Naive thymus-derived CD4-positive, alpha-beta T cell (primary cell): ENCODE measurements at regions not wholly inside any gene's neighbourhood (a gene's known extent, or its start where the extent isn't known, plus 50 kb on each side); places are given as distances from the start of the nearest gene placed in this dataset.
A peak's percentile ranks its signal among the peaks of the same experiment; 100 is the strongest.

ENCODE experiments used
- ATAC-seq: fragments of 150-1000 bp; cut with Tn5 transposase; 2 replicates; pipeline ENCODE4 v1.10.0; 2021; ENCODE audit warnings: mild to moderate bottlenecking, moderate library complexity
- CTCF ChIA-PET: fragments of 350-600 bp; sonication (Branson Sonifier 250); formaldehyde crosslinking; loops from one replicate; lab custom pipeline; 2021; ENCODE audit warnings: antibody characterized with exemption; lab: Charles Lee
- POLR2A ChIA-PET: fragments of 350-600 bp; sonication (Branson Sonifier 250); formaldehyde crosslinking; loops from one replicate; lab custom pipeline; 2021; ENCODE audit warnings: antibody characterized with exemption, inconsistent platforms; lab: Charles Lee
- DNase-seq, 9 donors: peaks; one replicate each; pipeline versions ENCODE4 v3.0.0 to v3.0.0-alpha.2; 2020 to 2022; ENCODE audit warnings: mixed read lengths in 1 of 9
- H3K27ac ChIP-seq: one replicate; pipeline ENCODE4 v1.7.0; 2013; ENCODE audit warnings: mild to moderate bottlenecking, low read depth, low read length, moderate library complexity
- H3K27me3 ChIP-seq, 2 donors: one replicate each; pipeline ENCODE4 v1.7.0; 2013; ENCODE audit warnings: low read length in 2 of 2, mild to moderate bottlenecking in 2 of 2, moderate library complexity in 2 of 2; ENCODE audit not compliant: control insufficient read depth in 2 of 2, insufficient read depth in 2 of 2
- H3K36me3 ChIP-seq, 3 experiments: 1 replicate in 2 of 3; 2 replicates in 1 of 3; pipeline ENCODE4 v1.7.0; 2013; ENCODE audit warnings: low read length in 3 of 3, mild to moderate bottlenecking in 3 of 3, moderate library complexity in 1 of 3; ENCODE audit not compliant: insufficient read depth in 3 of 3, control insufficient read depth in 2 of 3
- H3K4me1 ChIP-seq, 2 donors: one replicate each; pipeline ENCODE4 v1.7.0; 2013; ENCODE audit warnings: low read length in 2 of 2, mild to moderate bottlenecking in 2 of 2, moderate library complexity in 1 of 2; ENCODE audit not compliant: control insufficient read depth in 2 of 2, insufficient read depth in 2 of 2
- H3K4me3 ChIP-seq: 2 replicates; pipeline ENCODE4 v1.7.0; 2013; ENCODE audit warnings: mild to moderate bottlenecking, low read length
- H3K9me3 ChIP-seq, 3 experiments: 1 replicate in 2 of 3; 2 replicates in 1 of 3; pipeline ENCODE4 v1.7.0; 2013; ENCODE audit warnings: low read length in 3 of 3; ENCODE audit not compliant: control insufficient read depth in 2 of 3
- H3K27ac Mint-ChIP-seq, 9 donors: one replicate each; pipeline ENCODE4 v1.8.0; 2020 to 2022; ENCODE audit warnings: mixed read lengths in 9 of 9, mild to moderate bottlenecking in 8 of 9, moderate library complexity in 5 of 9, inconsistent platforms in 2 of 9
- H3K27me3 Mint-ChIP-seq, 5 donors: one replicate each; pipeline ENCODE4 v1.8.0; 2021 to 2022; ENCODE audit warnings: mixed read lengths in 5 of 5, mild to moderate bottlenecking in 1 of 5
- H3K36me3 Mint-ChIP-seq, 5 donors: one replicate each; pipeline ENCODE4 v1.8.0; 2020 to 2022; ENCODE audit warnings: mixed read lengths in 5 of 5, mild to moderate bottlenecking in 3 of 5, inconsistent platforms in 1 of 5
- H3K4me1 Mint-ChIP-seq, 7 donors: one replicate each; pipeline ENCODE4 v1.8.0; 2020 to 2022; ENCODE audit warnings: mixed read lengths in 7 of 7, mild to moderate bottlenecking in 3 of 7, inconsistent platforms in 1 of 7
- H3K4me3 Mint-ChIP-seq, 10 donors: one replicate each; pipeline ENCODE4 v1.8.0; 2020 to 2022; ENCODE audit warnings: mild to moderate bottlenecking in 10 of 10, mixed read lengths in 10 of 10, moderate library complexity in 6 of 10, inconsistent platforms in 2 of 10
- H3K9me3 Mint-ChIP-seq, 11 donors: one replicate each; pipeline ENCODE4 v1.8.0; 2020 to 2022; ENCODE audit warnings: mixed read lengths in 11 of 11, mild to moderate bottlenecking in 4 of 11, inconsistent platforms in 1 of 11, moderate library complexity in 1 of 11
- intact Hi-C, 2 donors: fragments of 100-400 bp; cut with micrococcal nuclease; formaldehyde crosslinking; loops; one replicate each; pipeline ENCODE4 v1.15.1; 2023

GRCh38 chr7:156095908-156096539 lies 283.8 kb upstream of the SHH start:
- peaks cover 0 to 3% (median 0%) of the 10 kb centered on the region in 11 donors for H3K9me3 Mint-ChIP-seq
- CTCF ChIA-PET, result no interaction called here
- peak overlapping the region in 9 of 10 donors; percentile 42 to 79 (median 66) for H3K4me3 Mint-ChIP-seq
- Histone ChIP-seq H3K9me3 (no peaks in the 10 kb centered on the region), H3K27ac (no peak overlapping the region), H3K4me3 (no peak overlapping the region), H3K27me3 (no peaks in the 10 kb centered on the region), H3K4me1 (peaks cover 0 to 26% of the 10 kb centered on the region in 2 donors), H3K36me3 (no peaks in the 10 kb centered on the region)
- peaks cover 0 to 4% (median 0%) of the 10 kb centered on the region in 5 donors for H3K27me3 Mint-ChIP-seq
- DNase-seq (peak in 6 of 9 donors; percentile 10 to 46 (median 26)), ATAC-seq (no peak)
- H3K4me1 Mint-ChIP-seq, result peaks cover 0 to 44% (median 22%) of the 10 kb centered on the region in 7 donors
- intact Hi-C loops, result loop anchor here in 1 of 2 donors (1.0 to 2.0 kb wide), 2 partner anchors 55 to 99 kb away; no protein-coding TSS in a partner anchor
- no peaks in the 10 kb centered on the region for H3K36me3 Mint-ChIP-seq
- POLR2A ChIA-PET, result interaction anchor here (0.6 kb wide), 1 partner anchor 30 kb away, joined by 3 read pairs; no protein-coding TSS in a partner anchor
- peak overlapping the region in 7 of 9 donors; percentile 63 to 89 (median 81) for H3K27ac Mint-ChIP-seq

GRCh38 chr7:156094350-156095146 lies 282.3 kb upstream of the SHH start:
- no peaks in the 10 kb centered on the region for H3K27me3 ChIP-seq
- intact Hi-C loops, result no loop called here
- ChIA-PET CTCF (no interaction called here), POLR2A (no interaction called here)
- peak overlapping the region in 1 of 9 donors; percentile 38 for H3K27ac Mint-ChIP-seq
- H3K27me3 Mint-ChIP-seq, result peaks cover 0 to 4% (median 0%) of the 10 kb centered on the region in 5 donors
- DNase-seq (no peak), ATAC-seq (no peak)
- no peak overlapping the region for H3K27ac ChIP-seq
- no peaks in the 10 kb centered on the region for H3K9me3 ChIP-seq
- H3K4me3 ChIP-seq, result no peak overlapping the region
- no peaks in the 10 kb centered on the region for H3K36me3 ChIP-seq
- no peaks in the 10 kb centered on the region for H3K36me3 Mint-ChIP-seq
- peaks cover 0 to 44% (median 22%) of the 10 kb centered on the region in 7 donors for H3K4me1 Mint-ChIP-seq
- H3K4me1 ChIP-seq, result peaks cover 0 to 26% of the 10 kb centered on the region in 2 donors
- H3K9me3 Mint-ChIP-seq, result peaks cover 0 to 3% (median 0%) of the 10 kb centered on the region in 11 donors
- no peak overlapping the region for H3K4me3 Mint-ChIP-seq

GRCh38 chr7:156092307-156092706 lies 280.0 kb upstream of the SHH start:
- no peak for DNase-seq
- peaks cover 0 to 4% (median 0%) of the 10 kb centered on the region in 5 donors for H3K27me3 Mint-ChIP-seq
- H3K4me1 Mint-ChIP-seq, result peaks cover 0 to 38% (median 17%) of the 10 kb centered on the region in 7 donors
- Histone ChIP-seq H3K27ac (no peak overlapping the region), H3K27me3 (no peaks in the 10 kb centered on the region), H3K36me3 (no peaks in the 10 kb centered on the region), H3K4me1 (peaks cover 0 to 21% of the 10 kb centered on the region in 2 donors), H3K4me3 (no peak overlapping the region), H3K9me3 (no peaks in the 10 kb centered on the region)
- intact Hi-C loops, result no loop called here
- no peak overlapping the region for H3K4me3 Mint-ChIP-seq
- no peak overlapping the region for H3K27ac Mint-ChIP-seq
- ChIA-PET POLR2A (no interaction called here), CTCF (no interaction called here)
- no peak for ATAC-seq
- H3K36me3 Mint-ChIP-seq, result no peaks in the 10 kb centered on the region
- peaks cover 0 to 3% (median 0%) of the 10 kb centered on the region in 11 donors for H3K9me3 Mint-ChIP-seq

GRCh38 chr7:156091519-156092080 lies 279.3 kb upstream of the SHH start:
- POLR2A ChIA-PET, result no interaction called here
- intact Hi-C loops, result no loop called here
- peak; percentile 13 for ATAC-seq

GRCh38 chr7:156090988-156091387 lies 278.7 kb upstream of the SHH start:
- Mint-ChIP-seq H3K27me3 (peaks cover 0 to 4% (median 0%) of the 10 kb centered on the region in 5 donors), H3K4me3 (peak overlapping the region in 2 of 10 donors; percentile 20 to 34), H3K27ac (peak overlapping the region in 1 of 9 donors; percentile 12), H3K9me3 (peaks cover 0 to 3% (median 0%) of the 10 kb centered on the region in 11 donors), H3K36me3 (no peaks in the 10 kb centered on the region), H3K4me1 (peaks cover 0 to 24% (median 3%) of the 10 kb centered on the region in 7 donors)
- Histone ChIP-seq H3K4me3 (no peak overlapping the region), H3K27me3 (no peaks in the 10 kb centered on the region), H3K9me3 (no peaks in the 10 kb centered on the region), H3K36me3 (no peaks in the 10 kb centered on the region), H3K27ac (no peak overlapping the region), H3K4me1 (peaks cover 0 to 7% of the 10 kb centered on the region in 2 donors)
- ATAC-seq (peak; percentile 11), DNase-seq (no peak)
- intact Hi-C loops, result no loop called here
- POLR2A ChIA-PET, result no interaction called here
- CTCF ChIA-PET, result no interaction called here

More at GRCh38 chr7:156091519-156092080, 279.3 kb upstream of the SHH start:
- Histone ChIP-seq H3K27ac (no peak overlapping the region), H3K4me3 (no peak overlapping the region), H3K9me3 (no peaks in the 10 kb centered on the region), H3K27me3 (no peaks in the 10 kb centered on the region), H3K4me1 (peaks cover 0 to 13% of the 10 kb centered on the region in 2 donors), H3K36me3 (no peaks in the 10 kb centered on the region)
- peak overlapping the region in 2 of 10 donors; percentile 20 to 34 for H3K4me3 Mint-ChIP-seq
- peak in 2 of 9 donors; percentile 0 to 8 for DNase-seq
- H3K4me1 Mint-ChIP-seq, result peaks cover 0 to 30% (median 9%) of the 10 kb centered on the region in 7 donors
- CTCF ChIA-PET, result interaction anchor here (0.6 kb wide), 1 partner anchor 32 kb away, joined by 3 read pairs; no protein-coding TSS in a partner anchor
- peaks cover 0 to 3% (median 0%) of the 10 kb centered on the region in 11 donors for H3K9me3 Mint-ChIP-seq
- H3K27ac Mint-ChIP-seq, result peak overlapping the region in 1 of 9 donors; percentile 22
- H3K36me3 Mint-ChIP-seq, result no peaks in the 10 kb centered on the region
- H3K27me3 Mint-ChIP-seq, result peaks cover 0 to 4% (median 0%) of the 10 kb centered on the region in 5 donors

GRCh38 chr7:156089222-156089621 lies 277.0 kb upstream of the SHH start:
- no peak for DNase-seq
- Histone ChIP-seq H3K4me1 (no peaks in the 10 kb centered on the region), H3K4me3 (no peak overlapping the region), H3K27ac (no peak overlapping the region), H3K36me3 (no peaks in the 10 kb centered on the region), H3K9me3 (no peaks in the 10 kb centered on the region), H3K27me3 (no peaks in the 10 kb centered on the region)
- no peak overlapping the region for H3K27ac Mint-ChIP-seq
- peaks cover 0 to 4% (median 0%) of the 10 kb centered on the region in 5 donors for H3K27me3 Mint-ChIP-seq
- peaks cover 0 to 6% (median 0%) of the 10 kb centered on the region in 11 donors for H3K9me3 Mint-ChIP-seq
- no peak overlapping the region for H3K4me3 Mint-ChIP-seq
- no peaks in the 10 kb centered on the region for H3K36me3 Mint-ChIP-seq
- intact Hi-C loops, result no loop called here
- no peak for ATAC-seq
- peaks cover 0 to 16% (median 0%) of the 10 kb centered on the region in 7 donors for H3K4me1 Mint-ChIP-seq
- ChIA-PET POLR2A (no interaction called here), CTCF (no interaction called here)
